Natural killer cell (primary cell): ENCODE measurements at regions not wholly inside any gene's neighbourhood (a gene's known extent, or its start where the extent isn't known, plus 50 kb on each side); places are given as distances from the start of the nearest gene placed in this dataset.
"Not testable (repeated sequence)": the region's sequence is repeated elsewhere in the genome, so short reads cannot be mapped to it uniquely, and the experiment has no call there.

ENCODE experiments used
- ATAC-seq, 3 donors: fragments of 150-1000 bp in 2 of 3; fragments of 200-7000 bp in 1 of 3; cut with Tn5 transposase; 1 replicate in 1 of 3; 2 replicates in 2 of 3; pipeline ENCODE4 v1.10.0; 2021; ENCODE audit warnings: mild to moderate bottlenecking in 2 of 3, moderate library complexity in 2 of 3
- DNase-seq, 2 donors: peaks; one replicate each; pipeline versions ENCODE4 v3.0.0 to v3.0.0-alpha.2; 2013 to 2021; ENCODE audit warnings: mixed read lengths in 1 of 2
- H3K27ac ChIP-seq: one replicate; pipeline ENCODE4 v1.5.1; 2013; ENCODE audit warnings: mild to moderate bottlenecking, low read length
- H3K27me3 ChIP-seq: one replicate; pipeline ENCODE4 v1.6.1; 2013; ENCODE audit warnings: low read length; ENCODE audit not compliant: control insufficient read depth, insufficient read depth
- H3K36me3 ChIP-seq: one replicate; pipeline ENCODE4 v1.6.1; 2013; ENCODE audit warnings: low read length; ENCODE audit not compliant: control insufficient read depth, insufficient read depth
- H3K4me1 ChIP-seq: one replicate; pipeline ENCODE4 v1.6.1; 2013; ENCODE audit warnings: low read length; ENCODE audit not compliant: control insufficient read depth, insufficient read depth
- H3K4me3 ChIP-seq: one replicate; pipeline ENCODE4 v1.5.1; 2013; ENCODE audit warnings: low read length
- H3K9me3 ChIP-seq: one replicate; pipeline ENCODE4 v1.6.1; 2013; ENCODE audit warnings: low read length; ENCODE audit not compliant: control insufficient read depth, insufficient read depth
- H3K27ac Mint-ChIP-seq, 2 donors: one replicate each; pipeline ENCODE4 v1.8.0; 2022; ENCODE audit warnings: mild to moderate bottlenecking in 2 of 2, mixed read lengths in 2 of 2, moderate library complexity in 1 of 2
- H3K27me3 Mint-ChIP-seq, 2 donors: one replicate each; pipeline ENCODE4 v1.8.0; 2022; ENCODE audit warnings: low read depth in 2 of 2, mixed read lengths in 2 of 2
- H3K36me3 Mint-ChIP-seq: one replicate; pipeline ENCODE4 v1.8.0; 2022; ENCODE audit warnings: mixed read lengths
- H3K4me1 Mint-ChIP-seq, 2 donors: one replicate each; pipeline ENCODE4 v1.8.0; 2022; ENCODE audit warnings: mixed read lengths in 2 of 2
- H3K4me3 Mint-ChIP-seq: one replicate; pipeline ENCODE4 v1.8.0; 2022; ENCODE audit warnings: mild to moderate bottlenecking, moderate library complexity, mixed read lengths
- H3K9me3 Mint-ChIP-seq, 2 donors: one replicate each; pipeline ENCODE4 v1.8.0; 2022; ENCODE audit warnings: mixed read lengths in 2 of 2
- WGBS: methylation state at CpG from one replicate; pipeline ENCODE4 v1.1.7; 2013; ENCODE audit warnings: missing lambda C conversion rate; ENCODE audit not compliant: insufficient coverage; 5-methylcytosine and 5-hydroxymethylcytosine counted together
- intact Hi-C: fragments of 100-400 bp; cut with micrococcal nuclease; formaldehyde crosslinking; loops from one replicate; pipeline ENCODE4 v1.14.2; 2022
- TF ChIP-seq, protein P1 (sequence below): fragments of 200-600 bp; IDR thresholded peaks from one replicate; pipeline ENCODE4 v1.8.0; 2022; ENCODE audit warnings: antibody characterized with exemption

DNA sequence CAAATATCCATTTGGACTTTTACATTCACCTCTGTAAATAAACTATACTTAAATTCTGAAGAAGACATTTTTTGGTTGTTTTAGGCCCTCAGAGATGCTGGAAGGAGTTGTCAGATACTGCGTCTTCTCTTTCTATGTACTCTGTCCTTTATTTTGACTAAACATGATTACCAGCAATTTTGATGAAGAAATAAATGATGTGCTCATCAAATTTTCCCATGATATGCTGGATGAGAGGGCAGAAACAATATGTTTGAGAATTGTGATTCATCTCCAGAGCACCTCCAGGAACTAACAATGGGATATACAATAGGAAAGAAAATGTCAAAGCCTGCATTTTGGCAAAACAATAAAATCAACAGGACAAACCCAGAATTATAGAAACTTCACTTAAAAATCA, 481.6 kb upstream of the HS3ST5 start:
- intact Hi-C loops: no loop called here
- ATAC-seq (no peak), DNase-seq (no peak)
- TF ChIP-seq, protein P1, sequence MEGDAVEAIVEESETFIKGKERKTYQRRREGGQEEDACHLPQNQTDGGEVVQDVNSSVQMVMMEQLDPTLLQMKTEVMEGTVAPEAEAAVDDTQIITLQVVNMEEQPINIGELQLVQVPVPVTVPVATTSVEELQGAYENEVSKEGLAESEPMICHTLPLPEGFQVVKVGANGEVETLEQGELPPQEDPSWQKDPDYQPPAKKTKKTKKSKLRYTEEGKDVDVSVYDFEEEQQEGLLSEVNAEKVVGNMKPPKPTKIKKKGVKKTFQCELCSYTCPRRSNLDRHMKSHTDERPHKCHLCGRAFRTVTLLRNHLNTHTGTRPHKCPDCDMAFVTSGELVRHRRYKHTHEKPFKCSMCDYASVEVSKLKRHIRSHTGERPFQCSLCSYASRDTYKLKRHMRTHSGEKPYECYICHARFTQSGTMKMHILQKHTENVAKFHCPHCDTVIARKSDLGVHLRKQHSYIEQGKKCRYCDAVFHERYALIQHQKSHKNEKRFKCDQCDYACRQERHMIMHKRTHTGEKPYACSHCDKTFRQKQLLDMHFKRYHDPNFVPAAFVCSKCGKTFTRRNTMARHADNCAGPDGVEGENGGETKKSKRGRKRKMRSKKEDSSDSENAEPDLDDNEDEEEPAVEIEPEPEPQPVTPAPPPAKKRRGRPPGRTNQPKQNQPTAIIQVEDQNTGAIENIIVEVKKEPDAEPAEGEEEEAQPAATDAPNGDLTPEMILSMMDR: no peak
- H3K4me1 Mint-ChIP-seq: no peaks in the 10 kb centered on the region
- Histone ChIP-seq H3K9me3 (no peaks in the 10 kb centered on the region), H3K4me3 (no peak overlapping the region), H3K36me3 (no peaks in the 10 kb centered on the region), H3K27ac (no peak overlapping the region), H3K27me3 (no peaks in the 10 kb centered on the region), H3K4me1 (no peaks in the 10 kb centered on the region)
- H3K4me3 Mint-ChIP-seq: no peak overlapping the region
- H3K27ac Mint-ChIP-seq: no peak overlapping the region
- no peaks in the 10 kb centered on the region for H3K36me3 Mint-ChIP-seq
- no CpG with 5 or more reads among the region's 1 CpG for WGBS
- H3K27me3 Mint-ChIP-seq: no peaks in the 10 kb centered on the region
- H3K9me3 Mint-ChIP-seq: peaks cover 8 to 14% of the 10 kb centered on the region in 2 donors

DNA sequence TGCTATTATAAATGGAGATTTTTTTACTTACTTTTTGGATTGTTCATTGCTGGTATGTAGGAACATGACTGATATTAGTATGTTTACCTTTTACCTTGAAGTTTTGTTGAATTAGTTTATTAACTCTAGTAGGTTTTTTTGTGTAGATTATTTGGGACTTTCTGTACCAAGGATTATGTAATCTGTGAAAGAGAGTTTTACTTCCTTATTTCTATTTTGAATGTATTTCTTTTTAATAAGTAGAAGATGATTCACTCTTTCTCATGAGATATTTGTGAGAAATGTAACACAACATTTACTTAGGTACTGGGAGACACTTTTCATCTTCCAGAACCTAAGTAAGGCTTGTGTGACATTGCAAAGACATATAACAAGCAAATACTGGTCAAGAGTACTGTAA, 473.9 kb upstream of the HS3ST5 start:
- Histone ChIP-seq H3K27ac (no peak overlapping the region), H3K9me3 (no peaks in the 10 kb centered on the region), H3K4me1 (no peaks in the 10 kb centered on the region), H3K4me3 (no peak overlapping the region), H3K27me3 (no peaks in the 10 kb centered on the region), H3K36me3 (no peaks in the 10 kb centered on the region)
- Mint-ChIP-seq H3K36me3 (peaks cover 8% of the 10 kb centered on the region), H3K27me3 (no peaks in the 10 kb centered on the region), H3K27ac (no peak overlapping the region), H3K4me3 (no peak overlapping the region), H3K4me1 (no peaks in the 10 kb centered on the region), H3K9me3 (peaks cover 18 to 19% of the 10 kb centered on the region in 2 donors)
- DNase-seq (no peak), ATAC-seq (no peak)
- intact Hi-C loops: no loop called here
- TF ChIP-seq, protein P1: no peak

DNA sequence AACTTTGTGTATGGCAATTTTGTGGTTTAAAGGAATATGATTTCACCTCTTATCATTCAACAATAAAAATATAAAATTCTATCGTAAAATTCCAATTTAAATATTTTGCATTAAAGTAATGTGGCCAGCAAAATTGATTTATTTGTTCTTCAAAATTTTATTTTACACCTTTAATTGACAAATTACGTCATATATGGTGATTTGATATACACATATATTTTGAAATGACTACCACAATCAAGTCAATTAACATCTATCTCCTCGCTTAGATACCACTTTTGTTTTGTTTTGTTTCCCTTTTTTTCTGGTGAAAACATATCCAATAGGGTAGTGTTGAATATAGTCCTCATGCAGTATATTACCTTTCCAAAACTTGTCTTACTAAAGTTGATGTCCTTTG, 467.6 kb upstream of the HS3ST5 start:
- H3K27ac ChIP-seq: no peak overlapping the region
- H3K9me3 ChIP-seq: peaks cover 3% of the 10 kb centered on the region
- no peak overlapping the region for H3K27ac Mint-ChIP-seq
- TF ChIP-seq, protein P1: no peak
- no peaks in the 10 kb centered on the region for H3K27me3 Mint-ChIP-seq
- H3K9me3 Mint-ChIP-seq: peaks cover 19 to 21% of the 10 kb centered on the region in 2 donors
- intact Hi-C loops: no loop called here
- H3K4me1 Mint-ChIP-seq: no peaks in the 10 kb centered on the region
- DNase-seq: no peak
- no peaks in the 10 kb centered on the region for H3K36me3 ChIP-seq
- H3K4me3 Mint-ChIP-seq: no peak overlapping the region
- H3K27me3 ChIP-seq: no peaks in the 10 kb centered on the region
- peaks cover 8% of the 10 kb centered on the region for H3K36me3 Mint-ChIP-seq
- no peak overlapping the region for H3K4me3 ChIP-seq
- H3K4me1 ChIP-seq: no peaks in the 10 kb centered on the region
- no CpG with 5 or more reads among the region's 3 CpGs for WGBS
- ATAC-seq: no peak

DNA sequence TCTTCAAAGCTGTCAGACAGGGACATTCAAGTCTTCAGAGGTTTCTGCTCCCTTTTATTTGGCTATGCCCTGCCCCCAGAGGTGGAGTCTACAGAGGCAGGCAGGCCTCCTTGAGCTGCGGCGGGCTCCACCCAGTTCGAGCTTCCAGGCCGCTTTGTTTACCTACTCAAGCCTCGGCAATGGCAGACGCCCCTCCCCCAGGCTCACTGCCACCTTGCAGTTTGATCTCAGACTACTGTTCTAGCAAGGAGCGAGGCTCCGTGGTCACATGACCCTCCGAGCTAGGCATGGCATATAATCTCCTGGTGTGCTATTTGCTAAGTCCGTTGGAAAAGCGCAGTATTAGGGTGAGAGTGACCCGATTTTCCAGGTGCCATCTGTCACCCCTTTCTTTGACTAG, 462.6 kb upstream of the HS3ST5 start:
- H3K9me3 ChIP-seq, H3K4me1 Mint-ChIP-seq, DNase-seq, H3K27ac Mint-ChIP-seq, H3K27ac ChIP-seq, intact Hi-C loops, ATAC-seq, H3K4me3 Mint-ChIP-seq, H3K36me3 ChIP-seq, H3K4me1 ChIP-seq, H3K27me3 Mint-ChIP-seq, H3K27me3 ChIP-seq, H3K4me3 ChIP-seq, H3K36me3 Mint-ChIP-seq: not testable (repeated sequence)
- peaks cover 7 to 11% of the 10 kb centered on the region in 2 donors for H3K9me3 Mint-ChIP-seq
- 91% methylated on average over 9 of the region's 12 CpGs for WGBS
